Caco-2 (cell line): ENCODE measurements at regions not wholly inside any gene's neighbourhood (a gene's known extent, or its start where the extent isn't known, plus 50 kb on each side); places are given as distances from the start of the nearest gene placed in this dataset.
"Not testable (repeated sequence)": the region's sequence is repeated elsewhere in the genome, so short reads cannot be mapped to it uniquely, and the experiment has no call there.

Experiments
- BruUV-seq: library from RNA; stranded (reverse); fragments of 400-500 nt; replicated peaks from 2 replicates; lab custom pipeline; 2021; lab: Mats Ljungman, UMichigan
- CTCF ChIA-PET: fragments of 300-600 bp; sonication (Branson Sonifier 250); formaldehyde crosslinking; loops from one replicate; lab custom pipeline; 2022; ENCODE audit warnings: antibody characterized with exemption; lab: Charles Lee
- POLR2A ChIA-PET: fragments of 300-600 bp; sonication (Branson Sonifier 250); formaldehyde crosslinking; loops from one replicate; lab custom pipeline; 2022; ENCODE audit warnings: antibody characterized with exemption; lab: Charles Lee
- DNase-seq, 2 experiments: peaks; one replicate each; pipeline versions ENCODE4 v3.0.0 to v3.0.0-alpha.2; 2020 to 2022
- H3K27me3 ChIP-seq: replicated peaks from 2 replicates; pipeline ENCODE4 v1.6.0; 2011; ENCODE audit warnings: low read length; ENCODE audit not compliant: control insufficient read depth, insufficient read depth
- H3K36me3 ChIP-seq: 2 replicates; pipeline ENCODE4 v1.5.1; 2011; ENCODE audit warnings: low read length; ENCODE audit not compliant: control insufficient read depth, insufficient read depth
- H3K4me1 ChIP-seq: fragments of 250-450 bp; sonication (Bioruptor Pico); 2 replicates; pipeline ENCODE4 v1.5.1; 2020; ENCODE audit warnings: mild to moderate bottlenecking
- H3K4me3 ChIP-seq: 2 replicates; pipeline ENCODE4 v1.5.1; 2011; ENCODE audit warnings: low read depth, mild to moderate bottlenecking, control low read depth, low read length
- H3K9me3 ChIP-seq: fragments of 250-450 bp; sonication (Bioruptor Pico); 2 replicates; pipeline ENCODE4 v1.5.1; 2020; ENCODE audit warnings: mild to moderate bottlenecking, moderate library complexity
- H3K27ac Mint-ChIP-seq: one replicate; pipeline ENCODE4 v1.8.0; 2022; ENCODE audit warnings: mixed read lengths; ENCODE audit not compliant: unreplicated experiment
- H3K27me3 Mint-ChIP-seq: one replicate; pipeline ENCODE4 v1.8.0; 2022; ENCODE audit warnings: mixed read lengths; ENCODE audit not compliant: insufficient read depth, unreplicated experiment
- H3K36me3 Mint-ChIP-seq: one replicate; pipeline ENCODE4 v1.8.0; 2022; ENCODE audit warnings: mild to moderate bottlenecking, mixed read lengths; ENCODE audit not compliant: insufficient read depth, unreplicated experiment
- H3K4me1 Mint-ChIP-seq: one replicate; pipeline ENCODE4 v1.8.0; 2022; ENCODE audit warnings: low read depth, mixed read lengths; ENCODE audit not compliant: unreplicated experiment
- H3K4me3 Mint-ChIP-seq: one replicate; pipeline ENCODE4 v1.8.0; 2022; ENCODE audit warnings: mild to moderate bottlenecking, moderate library complexity, mixed read lengths; ENCODE audit not compliant: unreplicated experiment
- H3K9me3 Mint-ChIP-seq: one replicate; pipeline ENCODE4 v1.8.0; 2022; ENCODE audit warnings: mixed read lengths; ENCODE audit not compliant: unreplicated experiment
- CTCF ChIP-seq, 2 experiments: fragments of 200-600 bp in 1 of 2; IDR thresholded peaks; 1 replicate in 1 of 2; 2 replicates in 1 of 2; pipeline versions ENCODE4 v1.5.1 to v1.8.0; 2011 to 2022; ENCODE audit warnings: antibody characterized with exemption in 1 of 2, control low read depth in 1 of 2, inconsistent platforms in 1 of 2, low read depth in 1 of 2, low read length in 1 of 2, mild to moderate bottlenecking in 1 of 2, moderate library complexity in 1 of 2; ENCODE audit not compliant: insufficient read depth in 1 of 2, severe bottlenecking in 1 of 2, unreplicated experiment in 1 of 2
- intact Hi-C: fragments of 100-400 bp; cut with micrococcal nuclease; formaldehyde crosslinking; loops from one replicate; pipeline ENCODE4 v1.10.0; 2022; ENCODE audit not compliant: unreplicated experiment

- H3K4me3 ChIP-seq, result no peak overlapping the region
- intact Hi-C loops, result no loop called here
- no peaks in the 10 kb centered on the region for H3K36me3 ChIP-seq
- H3K27ac Mint-ChIP-seq, result no peak overlapping the region
- no peaks in the 10 kb centered on the region for H3K4me1 ChIP-seq
- DNase-seq, result no peak
- H3K9me3 Mint-ChIP-seq, result peaks cover 9% of the 10 kb centered on the region
- no peak for TF ChIP-seq CTCF (IDR thresholded peaks at IDR 0.05; ENCODE audit: insufficient read depth in 1 of 2, low read depth in 1 of 2, low read length in 1 of 2, severe bottlenecking in 1 of 2, unreplicated experiment in 1 of 2)
- peaks cover 3% of the 10 kb centered on the region for H3K4me1 Mint-ChIP-seq
- H3K4me3 Mint-ChIP-seq, result no peak overlapping the region
- ChIA-PET CTCF (no interaction called here), POLR2A (no interaction called here)
- H3K9me3 ChIP-seq, result no peaks in the 10 kb centered on the region
- no peaks in the 10 kb centered on the region for H3K27me3 Mint-ChIP-seq
- H3K27me3 ChIP-seq, result no peaks in the 10 kb centered on the region
- BruUV-seq, result no TSS peak
- H3K36me3 Mint-ChIP-seq, result no peaks in the 10 kb centered on the region
Measured at GRCh38 chr2:189318761-189319160, 122.5 kb upstream of the WDR75 start.

GRCh38 chr2:189319424-189319823 is 121.8 kb upstream of the WDR75 start:
- H3K36me3 ChIP-seq, BruUV-seq, H3K9me3 ChIP-seq, H3K27ac Mint-ChIP-seq, H3K36me3 Mint-ChIP-seq, intact Hi-C loops, H3K9me3 Mint-ChIP-seq, DNase-seq, H3K27me3 Mint-ChIP-seq, H3K4me1 Mint-ChIP-seq, CTCF ChIA-PET, POLR2A ChIA-PET, H3K4me3 ChIP-seq, H3K27me3 ChIP-seq, H3K4me3 Mint-ChIP-seq, H3K4me1 ChIP-seq: not testable (repeated sequence)

- no peak overlapping the region for H3K4me3 ChIP-seq
- BruUV-seq, result no TSS peak
- H3K9me3 Mint-ChIP-seq, result peaks cover 34% of the 10 kb centered on the region
- no peaks in the 10 kb centered on the region for H3K36me3 ChIP-seq
- H3K27ac Mint-ChIP-seq, result no peak overlapping the region
- no peak for TF ChIP-seq CTCF (IDR thresholded peaks at IDR 0.05; ENCODE audit: insufficient read depth in 1 of 2, low read depth in 1 of 2, low read length in 1 of 2, severe bottlenecking in 1 of 2, unreplicated experiment in 1 of 2)
- H3K4me1 Mint-ChIP-seq, result no peaks in the 10 kb centered on the region
- H3K4me1 ChIP-seq, result no peaks in the 10 kb centered on the region
- ChIA-PET CTCF (no interaction called here), POLR2A (no interaction called here)
- no peaks in the 10 kb centered on the region for H3K27me3 ChIP-seq
- no peaks in the 10 kb centered on the region; the same call in 1 of the 2 replicates for H3K9me3 ChIP-seq
- no peak overlapping the region for H3K4me3 Mint-ChIP-seq
- no peaks in the 10 kb centered on the region for H3K27me3 Mint-ChIP-seq
- no peak for DNase-seq
- intact Hi-C loops, result no loop called here
- H3K36me3 Mint-ChIP-seq, result no peaks in the 10 kb centered on the region
Measured at GRCh38 chr2:189327879-189328847, 113.1 kb upstream of the WDR75 start.
